Nucleus accumbens (tissue), 56 donors: ENCODE measurements at regions not wholly inside any gene's neighbourhood (a gene's known extent, or its start where the extent isn't known, plus 50 kb on each side); places are given as distances from the start of the nearest gene placed in this dataset.

ENCODE experiments used
- DNase-seq, 56 donors: peaks; one replicate each; lab custom pipeline; 2025; lab: John Stamatoyannopoulos, UW

DNA sequence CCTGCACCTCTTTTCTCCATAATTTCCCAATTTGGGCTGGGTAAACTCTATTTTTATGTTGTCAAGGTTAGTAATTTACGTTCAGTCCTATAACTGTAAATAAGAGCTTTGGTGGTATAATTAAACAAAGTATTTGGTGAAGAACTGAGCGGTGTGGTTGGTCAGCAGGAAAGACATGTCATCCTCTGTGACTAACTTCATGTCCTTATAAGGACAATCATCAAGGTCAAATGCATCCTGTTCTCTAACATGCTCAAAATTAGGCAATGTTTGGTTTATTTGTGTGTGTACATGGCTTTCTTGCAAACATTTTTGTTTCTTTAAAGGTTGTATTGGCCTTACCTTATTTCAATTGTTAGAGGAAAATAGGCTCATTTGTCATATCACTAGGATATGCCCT lies 121.5 kb upstream of the NABP1 start:
- no peak for DNase-seq

DNA sequence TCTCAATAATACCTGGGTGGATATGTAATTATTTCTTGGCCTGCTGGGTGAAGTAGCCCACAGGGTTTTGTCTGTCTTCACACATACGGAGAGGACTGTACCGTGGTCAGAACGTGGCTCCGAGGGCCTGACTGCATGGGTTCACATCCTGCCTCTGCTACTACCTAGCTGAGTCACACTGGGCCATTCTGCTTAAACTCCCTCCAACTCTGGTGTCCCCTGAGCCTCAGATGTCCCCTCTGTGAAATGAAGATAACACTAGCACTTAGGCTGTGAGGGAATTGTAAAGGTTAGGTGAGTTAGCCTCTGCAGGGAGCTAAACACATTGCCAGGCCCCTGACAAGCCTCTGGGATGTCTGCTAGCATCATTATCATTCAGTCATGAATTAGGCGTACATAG lies 120.1 kb upstream of the NABP1 start:
- DNase-seq: no peak

DNA sequence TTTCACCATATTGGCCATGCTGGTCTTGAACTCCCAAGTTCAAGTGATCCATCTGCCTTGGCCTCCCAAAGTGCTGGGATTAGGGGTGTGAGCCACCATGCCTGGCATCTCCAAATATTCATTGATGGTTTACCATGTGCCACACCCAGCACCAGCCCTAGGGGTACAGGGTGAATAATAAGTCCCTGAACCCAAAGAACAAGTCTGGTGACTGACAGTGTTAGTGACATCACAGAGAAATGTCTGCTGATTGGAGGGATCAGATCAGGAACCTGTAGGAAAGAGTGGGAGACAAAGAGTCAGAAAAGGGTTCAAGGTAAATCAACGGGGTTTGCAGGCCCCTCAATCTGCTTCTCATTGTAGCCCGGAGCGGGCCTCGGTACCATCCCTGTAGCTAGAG lies 118.4 kb upstream of the NABP1 start:
- no peak for DNase-seq

DNA sequence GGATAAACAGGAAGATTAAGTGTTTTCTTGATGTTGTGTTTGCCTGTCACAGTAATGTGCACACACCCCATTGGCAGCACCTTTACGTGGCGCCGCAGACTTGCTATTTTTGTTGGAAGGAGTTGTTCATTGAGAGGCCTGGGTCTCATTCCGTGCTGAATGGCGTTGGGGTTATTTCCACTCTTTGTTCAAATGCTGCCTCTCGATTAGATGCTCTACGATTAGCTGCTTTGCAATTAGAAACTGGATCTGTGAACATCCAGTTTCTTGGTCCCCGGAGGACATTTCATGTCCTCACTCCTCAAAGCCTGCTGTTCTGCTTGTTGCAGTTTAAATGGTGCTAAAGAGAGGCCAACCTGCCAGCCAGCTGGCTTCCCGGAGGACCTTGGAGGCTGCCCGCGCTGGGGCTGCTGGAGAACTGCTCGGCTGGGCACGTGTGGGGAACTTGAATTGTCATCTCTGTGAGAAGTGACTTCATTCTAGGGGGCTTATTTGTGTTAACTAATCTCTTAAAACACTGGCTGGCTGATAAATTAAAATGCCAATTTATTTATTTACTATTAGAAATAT lies 117.4 kb upstream of the NABP1 start:
- DNase-seq: peak in 1 of 56 donors; percentile 3

DNA sequence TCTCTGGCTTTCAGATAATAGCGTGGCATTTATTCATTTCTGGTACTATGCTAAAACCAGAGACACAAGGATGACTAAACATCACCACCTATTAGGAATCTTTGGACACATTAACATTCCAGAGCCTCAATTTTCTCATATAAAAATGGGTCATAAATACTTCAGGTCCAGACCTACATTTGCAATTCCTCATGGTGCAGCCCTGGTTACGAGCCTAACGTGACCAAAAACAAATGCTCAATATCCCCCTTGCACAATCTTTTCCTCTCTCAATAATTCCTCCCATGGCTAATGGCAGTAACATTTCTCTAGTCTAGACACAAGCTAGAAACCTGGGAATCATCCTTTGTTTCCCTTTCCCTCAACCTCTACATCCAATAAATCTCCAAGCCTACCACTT lies 112.8 kb upstream of the NABP1 start:
- DNase-seq: no peak

DNA sequence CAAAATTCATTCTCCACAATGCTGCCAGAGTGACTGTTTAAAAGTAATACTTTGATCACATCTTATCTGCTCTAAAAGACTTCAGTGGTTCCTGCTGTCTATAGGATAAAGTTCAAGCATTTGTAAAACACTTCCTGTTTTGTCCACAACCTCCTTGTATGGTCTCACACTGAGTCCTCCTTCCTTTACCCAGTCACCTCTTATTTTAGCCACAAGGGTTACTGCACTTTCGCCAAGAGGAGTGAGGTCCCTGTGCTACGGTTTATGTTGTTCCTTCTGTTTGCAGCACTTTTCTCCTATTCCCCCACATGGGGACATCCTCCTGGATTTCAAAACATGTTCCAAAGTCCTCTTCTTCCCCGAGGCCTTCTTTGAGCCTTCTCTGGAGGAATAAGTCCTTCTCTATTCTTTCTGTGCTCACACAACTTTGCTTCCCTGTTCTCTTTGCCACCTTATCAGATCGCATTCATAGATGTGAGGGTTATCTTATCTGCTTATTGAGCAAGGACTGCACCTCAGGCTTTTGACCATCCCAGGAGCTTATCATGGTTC lies 112.2 kb upstream of the NABP1 start:
- no peak for DNase-seq

DNA sequence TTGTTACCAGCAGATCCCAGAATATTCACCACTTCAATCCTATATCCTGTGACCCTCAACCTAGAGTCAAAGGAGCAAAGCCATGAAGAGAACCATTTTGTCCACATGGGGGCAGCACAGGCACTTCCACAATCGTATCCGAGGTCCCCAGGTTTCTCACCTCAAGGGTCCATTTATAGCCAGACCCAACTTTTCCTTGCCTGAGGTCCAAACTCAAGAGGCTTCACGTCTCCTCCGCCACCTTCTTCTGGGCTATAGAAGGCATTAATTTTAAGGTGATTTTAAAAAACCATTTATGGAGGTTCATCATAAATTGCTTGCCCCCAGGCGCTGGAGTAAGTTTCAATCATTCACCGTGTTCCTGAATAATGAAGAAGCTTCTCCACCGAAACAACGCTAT lies 111.6 kb upstream of the NABP1 start:
- DNase-seq: peak in 38 of 56 donors; percentile 0 to 70 (median 10)

DNA sequence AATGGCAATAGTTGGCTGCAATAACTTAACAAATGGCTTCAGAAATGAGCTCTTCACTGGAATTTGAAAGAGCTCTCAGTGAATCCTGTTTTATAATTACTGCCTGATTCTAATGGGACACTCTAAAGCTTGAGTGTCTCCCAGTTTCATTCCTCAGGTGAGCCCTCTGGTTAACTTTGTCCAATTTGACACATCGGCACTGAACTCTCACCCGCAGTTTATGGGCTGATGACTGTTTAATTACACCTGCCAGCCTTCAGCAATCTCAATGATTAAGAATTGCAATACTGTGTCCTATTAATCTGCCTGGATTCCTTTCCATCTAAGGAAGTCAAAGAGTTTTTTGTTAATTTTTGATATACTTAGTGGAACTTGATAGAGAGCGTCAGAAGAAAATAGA lies 110.7 kb upstream of the NABP1 start:
- DNase-seq: no peak

DNA sequence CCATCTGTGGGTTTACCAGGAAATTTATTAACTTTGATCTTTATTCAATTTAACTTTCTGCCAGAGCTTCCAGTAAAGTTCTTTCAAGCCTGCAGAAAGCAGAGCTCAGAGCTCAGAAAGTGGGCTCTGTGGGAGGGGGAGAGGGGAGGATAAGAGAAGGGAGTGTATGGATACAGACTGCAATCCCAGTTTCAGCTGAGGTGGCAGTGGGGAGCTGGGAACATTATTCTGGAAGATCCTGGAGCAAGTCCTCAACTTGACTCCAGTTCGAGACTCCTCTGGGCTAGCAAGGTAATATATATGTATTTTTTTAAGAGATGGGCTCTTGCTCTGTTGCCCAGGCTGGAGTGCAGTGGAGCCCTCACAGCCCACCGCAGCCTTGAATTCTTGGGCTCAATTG lies 108.9 kb upstream of the NABP1 start:
- DNase-seq: no peak

DNA sequence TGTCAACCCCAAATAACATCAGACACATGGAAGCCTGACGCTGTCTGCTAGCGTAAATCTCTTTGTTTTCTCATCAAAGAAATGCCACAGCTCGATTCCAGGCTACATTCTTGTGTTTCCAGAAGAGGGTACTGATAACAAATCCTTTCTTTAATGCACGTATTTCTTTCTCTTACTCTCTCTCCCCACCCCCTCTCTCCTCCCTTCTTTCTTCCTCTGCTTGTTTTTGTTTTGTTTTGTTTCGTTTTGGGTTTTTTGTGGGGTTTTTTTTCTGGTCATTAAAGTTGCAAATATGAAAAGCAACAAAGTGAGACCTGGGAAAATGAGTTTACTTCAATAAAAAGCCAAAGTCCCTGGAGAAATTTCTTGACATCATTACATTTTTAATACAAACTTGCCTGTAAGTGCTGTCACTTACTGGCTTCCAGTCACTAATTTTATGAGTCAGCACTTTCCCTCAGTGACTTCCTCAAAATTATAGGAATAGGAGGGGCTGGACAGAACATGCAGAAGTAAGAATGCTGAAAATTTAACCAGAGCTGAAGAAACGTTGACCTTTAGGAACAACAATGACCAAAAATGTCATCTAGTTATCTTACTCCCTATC lies 106.7 kb upstream of the NABP1 start:
- DNase-seq: peak in 1 of 56 donors; percentile 3

DNA sequence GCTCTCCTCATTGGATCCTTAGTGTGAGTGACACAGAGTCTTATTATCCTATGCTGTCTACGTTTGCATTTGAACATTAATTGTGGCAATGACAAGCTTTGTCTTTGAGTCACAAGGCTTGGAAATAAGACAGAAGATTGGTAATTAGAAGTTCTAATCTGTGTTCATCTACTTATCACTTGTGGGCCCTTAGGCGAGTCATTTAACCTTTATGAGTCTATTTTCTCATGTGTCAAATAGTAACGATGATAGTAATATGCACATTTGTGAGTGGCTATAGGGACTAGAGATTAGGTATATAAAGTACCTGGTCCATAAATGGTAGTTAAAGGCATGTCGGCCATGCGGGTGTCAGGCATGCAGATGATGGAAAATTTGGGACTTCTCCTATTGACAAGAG lies 105.6 kb upstream of the NABP1 start:
- DNase-seq: no peak

DNA sequence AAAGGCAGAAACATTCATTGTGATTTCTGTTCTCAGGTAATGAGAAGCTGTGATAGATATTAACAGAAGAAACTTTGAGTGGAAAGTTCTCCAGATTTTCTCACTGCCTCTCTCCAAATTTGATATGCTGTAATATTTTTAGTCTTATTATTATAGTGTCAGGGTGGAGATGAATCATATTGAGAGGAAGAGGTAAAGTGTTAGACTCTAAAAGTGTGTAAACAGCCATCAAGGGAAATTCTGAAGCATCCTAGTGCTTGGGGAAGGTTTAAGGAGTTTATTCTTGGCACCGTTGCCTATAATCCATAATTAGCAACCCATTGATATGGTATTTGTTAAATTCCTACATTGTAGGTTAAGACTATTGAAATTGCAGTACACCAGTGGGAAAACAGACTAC lies 104.7 kb upstream of the NABP1 start:
- no peak for DNase-seq

DNA sequence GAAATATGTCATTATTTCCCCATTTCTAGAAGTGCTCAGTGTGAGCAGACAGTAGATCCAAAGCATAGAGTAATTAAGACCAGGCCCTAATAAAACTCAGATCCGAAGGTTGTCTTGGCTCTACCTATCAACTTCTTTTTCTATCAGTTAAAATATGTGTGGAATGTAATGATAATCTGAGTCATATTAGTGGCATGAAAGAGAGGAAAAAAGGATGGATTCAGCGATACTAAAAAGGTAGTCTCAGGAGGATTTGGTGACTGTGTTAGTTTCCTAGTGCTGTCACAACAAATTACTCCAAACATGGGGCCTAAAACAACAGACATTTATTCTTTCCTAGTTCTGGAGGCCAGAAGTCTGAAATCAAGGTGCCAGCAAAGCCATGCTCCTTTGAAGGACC lies 103.7 kb upstream of the NABP1 start:
- no peak for DNase-seq

DNA sequence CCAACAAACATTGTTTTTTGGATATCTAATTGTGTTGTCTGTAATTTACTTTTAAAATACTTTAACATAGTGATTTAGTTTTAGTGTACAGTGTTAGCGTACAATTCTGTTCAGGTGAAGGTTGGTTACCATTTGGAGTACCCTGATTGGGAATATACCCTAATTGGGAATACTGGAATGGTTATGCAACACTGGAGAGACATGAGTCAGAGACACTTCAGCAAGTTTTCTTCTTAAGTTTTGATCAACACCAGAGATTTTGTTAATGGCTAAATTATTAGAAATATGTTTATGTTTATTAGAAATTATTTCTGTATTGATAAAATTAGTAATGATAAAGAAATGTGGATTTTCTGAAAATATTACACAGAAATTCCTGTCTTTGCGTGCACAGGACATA lies 100.3 kb upstream of the NABP1 start:
- no peak for DNase-seq

DNA sequence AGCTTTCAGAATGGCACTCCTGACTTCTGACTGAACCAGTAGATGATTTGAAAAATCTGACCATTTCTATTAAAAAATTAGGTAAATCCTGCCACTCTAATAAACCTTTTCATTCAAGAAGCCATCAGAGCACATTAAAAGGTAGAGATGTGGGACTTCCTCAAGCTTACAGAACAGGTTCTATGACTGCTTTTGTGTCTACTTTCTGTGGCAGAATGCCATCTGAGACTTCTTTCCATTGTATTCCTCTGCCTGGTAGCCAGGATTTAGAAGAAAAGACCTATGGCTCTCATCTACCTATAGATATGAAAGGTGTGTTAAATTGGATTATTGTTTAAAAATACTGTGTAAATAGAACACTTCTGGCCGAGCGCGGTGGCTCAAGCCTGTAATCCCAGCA lies 99.9 kb upstream of the NABP1 start:
- DNase-seq: no peak

DNA sequence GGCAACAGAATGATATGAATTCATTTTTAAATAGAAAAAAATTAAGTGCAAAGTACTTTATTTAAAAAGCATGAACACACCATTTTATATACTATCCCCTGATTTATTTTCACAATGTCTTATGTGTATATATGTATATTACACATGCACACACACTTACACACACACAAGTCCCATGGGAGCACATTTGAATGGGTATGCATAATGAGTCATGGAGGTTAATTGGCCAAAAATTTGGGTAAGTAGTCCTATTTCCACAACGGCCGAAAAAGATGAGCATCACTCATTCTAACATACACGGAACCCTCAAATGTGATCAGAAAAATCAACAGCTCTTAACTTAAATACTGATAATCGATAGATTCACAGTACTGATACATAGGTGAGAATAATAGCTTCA lies 97.4 kb upstream of the NABP1 start:
- DNase-seq: no peak

DNA sequence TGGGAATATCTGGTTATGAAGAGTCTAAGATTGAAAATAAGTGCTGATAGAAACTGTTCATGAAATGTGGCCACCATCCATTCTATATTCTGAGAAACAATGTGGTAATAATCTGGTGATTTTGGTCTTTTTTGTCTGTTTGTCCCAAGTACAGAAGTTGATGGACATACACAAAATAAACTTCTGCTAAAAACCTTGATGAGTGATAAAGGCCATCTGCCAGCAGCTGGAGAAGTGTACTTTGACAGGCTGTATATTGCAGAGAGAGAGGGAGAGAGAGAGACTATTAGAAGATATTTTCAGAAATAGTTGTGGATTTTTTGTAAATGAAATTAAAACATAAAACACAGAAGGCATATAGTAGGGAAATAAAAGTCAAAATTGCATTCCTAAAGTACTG lies 96.9 kb upstream of the NABP1 start:
- DNase-seq: no peak

DNA sequence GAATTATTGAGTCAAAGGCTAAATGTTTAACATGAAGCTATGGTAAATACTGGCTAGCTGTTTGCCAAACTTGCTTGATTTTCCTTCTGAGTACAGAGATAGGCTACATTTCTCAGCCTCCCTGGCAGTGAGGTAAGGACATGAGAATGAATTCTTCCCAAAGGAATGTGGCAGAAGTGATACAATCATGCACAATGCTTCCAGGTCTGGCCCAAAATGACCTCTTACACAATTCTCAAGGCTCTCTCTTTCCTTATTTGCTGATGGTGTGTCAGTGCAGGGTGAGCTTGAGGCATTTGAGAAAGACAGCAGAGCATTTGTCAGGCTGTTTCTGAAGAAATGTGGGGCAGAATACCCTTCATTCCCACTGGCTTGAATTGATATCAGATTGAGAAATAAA lies 95.6 kb upstream of the NABP1 start:
- DNase-seq: no peak

DNA sequence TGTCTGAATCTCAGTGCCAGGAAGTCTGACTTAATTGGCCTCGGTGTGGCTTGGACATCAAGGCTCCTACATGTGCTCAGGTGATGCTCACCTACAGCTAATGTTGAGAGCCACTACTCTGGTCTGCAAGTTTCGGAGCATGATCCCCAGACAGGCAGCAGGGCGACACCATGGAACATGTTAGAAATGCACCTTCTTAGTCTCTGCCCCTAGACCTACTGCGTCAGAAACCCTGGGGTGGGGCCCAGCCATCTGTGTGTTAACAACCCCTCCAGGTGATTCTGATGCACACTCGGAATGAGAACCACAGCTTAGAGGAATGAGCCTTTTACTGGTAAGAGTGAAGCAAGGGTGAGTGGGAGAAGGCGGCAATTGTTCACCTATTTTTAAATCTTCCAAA lies 86.9 kb upstream of the NABP1 start:
- no peak for DNase-seq

DNA sequence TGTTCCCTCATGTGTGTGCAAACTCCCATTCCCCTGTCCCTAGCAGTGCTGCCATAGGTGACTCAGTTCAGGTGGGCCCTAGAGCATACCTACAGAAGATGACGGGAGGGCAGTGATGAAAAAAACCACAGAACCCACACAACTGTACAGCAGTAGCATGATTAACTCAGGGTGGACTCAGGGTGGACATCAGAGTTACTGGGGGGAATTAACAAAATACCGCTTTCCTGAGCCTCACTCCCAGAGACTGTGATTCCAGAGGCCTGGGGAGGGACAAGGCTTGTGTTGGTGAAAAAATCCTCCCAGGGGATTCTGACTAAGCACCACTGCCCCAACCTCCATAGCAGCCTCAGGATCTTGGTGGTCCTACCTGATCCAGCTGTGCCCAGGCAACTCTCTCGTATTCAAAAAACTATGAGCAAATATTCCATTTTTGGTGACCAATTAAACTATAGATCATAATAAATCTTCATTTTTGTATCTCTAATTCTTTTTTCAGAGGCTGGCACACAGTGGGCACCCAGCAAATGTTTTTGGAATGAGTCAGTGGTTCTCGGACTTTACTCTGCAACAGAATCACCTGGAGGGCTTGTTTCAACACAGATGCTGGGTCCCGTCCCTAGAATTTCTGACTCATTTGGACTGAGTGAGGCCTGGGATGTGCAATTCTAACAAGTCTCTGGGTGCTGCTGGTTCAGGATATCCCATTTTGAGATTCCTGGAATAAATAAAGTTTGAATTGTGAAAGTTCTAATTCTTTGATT lies 84.1 kb upstream of the NABP1 start:
- no peak for DNase-seq

DNA sequence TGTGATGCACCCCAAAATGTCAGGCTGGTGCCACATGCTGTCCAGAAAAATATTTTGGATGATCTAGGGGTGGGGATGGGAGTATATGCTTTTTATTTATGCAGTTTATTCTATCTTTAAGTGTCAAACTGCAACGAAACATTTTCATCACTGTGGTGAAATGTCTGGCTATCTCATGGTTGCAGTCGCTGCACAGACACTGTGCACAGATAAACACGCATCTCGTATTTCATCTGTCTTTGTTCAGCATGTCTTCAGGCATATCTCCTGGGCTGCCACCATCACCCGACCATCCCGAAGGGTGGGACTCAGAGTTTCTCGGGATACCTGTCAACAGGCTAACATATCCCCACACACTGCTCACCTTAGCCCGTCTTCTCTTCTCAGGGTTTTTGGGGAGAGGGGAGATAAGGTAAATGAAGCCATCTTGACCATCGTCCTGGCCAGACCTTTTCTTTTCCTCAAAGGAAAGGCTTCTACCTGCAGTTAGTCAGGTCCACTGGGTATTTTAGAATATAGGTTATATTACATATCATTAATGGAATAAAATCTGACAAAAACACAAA lies 80.7 kb upstream of the NABP1 start:
- no peak for DNase-seq

DNA sequence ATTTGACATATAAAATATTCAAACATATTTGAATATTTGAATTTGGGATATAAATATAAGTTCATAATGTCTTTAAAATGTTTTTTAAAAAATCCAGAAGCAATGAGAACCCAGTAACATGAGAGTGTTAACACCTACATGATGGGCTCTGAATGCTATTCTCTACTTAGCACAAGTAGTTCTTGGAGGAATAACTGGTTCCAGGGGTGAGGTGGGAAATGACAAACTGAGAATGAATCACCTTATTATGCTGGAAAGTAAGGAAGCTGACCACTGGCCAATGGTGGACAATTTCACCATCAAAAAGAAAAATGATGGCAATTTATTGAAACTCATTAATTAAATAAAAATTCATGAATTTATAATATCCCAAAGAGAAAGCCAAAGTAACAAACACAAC lies 79.6 kb upstream of the NABP1 start:
- no peak for DNase-seq
